H1 (cell line): ENCODE measurements at regions not wholly inside any gene's neighbourhood (a gene's known extent, or its start where the extent isn't known, plus 50 kb on each side); places are given as distances from the start of the nearest gene placed in this dataset.

Experiments used
- CTCF ChIA-PET: fragments of 300-600 bp; sonication (Branson Sonifier 250); formaldehyde crosslinking; loops from one replicate; lab custom pipeline; 2021; ENCODE audit not compliant: partially characterized antibody; lab: Charles Lee
- POLR2A ChIA-PET: fragments of 300-600 bp; sonication (Branson Sonifier 250); formaldehyde crosslinking; loops from one replicate; lab custom pipeline; 2021; ENCODE audit warnings: inconsistent platforms; ENCODE audit not compliant: partially characterized antibody; lab: Charles Lee
- DNase-seq, 2 experiments: peaks; one replicate each; pipeline versions ENCODE4 v3.0.0 to v3.0.0-alpha.2; 2010 to 2022; ENCODE audit warnings: low spot score in 2 of 2, low read depth in 1 of 2, mixed read lengths in 1 of 2
- FAIRE-seq: peaks from 2 replicates; lab custom pipeline; 2011; peaks lifted over from hg19 to GRCh38; lab: Jason Lieb, UNC
- H2AFZ ChIP-seq: 2 replicates; pipeline ENCODE4 v1.8.1; 2012; ENCODE audit warnings: low read length, inconsistent platforms
- H2AK5ac ChIP-seq: 2 replicates; pipeline ENCODE4 v1.6.1; 2013; ENCODE audit warnings: low read depth, low read length
- H2BK120ac ChIP-seq: replicated peaks from 2 replicates; pipeline ENCODE3; 2013; ENCODE audit warnings: low read depth, low read length, inconsistent platforms
- H2BK12ac ChIP-seq: 2 replicates; pipeline ENCODE4 v1.6.1; 2013; ENCODE audit warnings: low read depth, low read length
- H2BK15ac ChIP-seq: 2 replicates; pipeline ENCODE4 v1.6.1; 2013; ENCODE audit warnings: low read length
- H2BK20ac ChIP-seq: 2 replicates; pipeline ENCODE4 v1.6.1; 2013; ENCODE audit warnings: low read length
- H2BK5ac ChIP-seq: 2 replicates; pipeline ENCODE4 v1.6.1; 2013; ENCODE audit warnings: low read depth, low read length
- H3K14ac ChIP-seq: 2 replicates; pipeline ENCODE4 v1.6.1; 2013; ENCODE audit warnings: inconsistent platforms; ENCODE audit not compliant: insufficient read length
- H3K18ac ChIP-seq: 2 replicates; pipeline ENCODE4 v1.6.1; 2013; ENCODE audit warnings: low read length; ENCODE audit errors: extremely low read depth
- H3K23ac ChIP-seq: 2 replicates; pipeline ENCODE4 v1.6.1; 2013; ENCODE audit warnings: inconsistent platforms; ENCODE audit not compliant: insufficient read length
- H3K23me2 ChIP-seq: 2 replicates; pipeline ENCODE4 v1.6.1; 2013; ENCODE audit warnings: low read depth, low read length
- H3K27ac ChIP-seq: 2 replicates; pipeline ENCODE4 v1.6.1; 2011; ENCODE audit warnings: low read depth, low read length, inconsistent platforms
- H3K27me3 ChIP-seq, 4 experiments: replicated peaks in 1 of 4; 1 replicate in 1 of 4; 2 replicates in 3 of 4; pipeline versions ENCODE4 v1.6.1 to v1.8.1; 2011 to 2013; ENCODE audit warnings: low read length in 3 of 4, mild to moderate bottlenecking in 3 of 4, inconsistent platforms in 2 of 4, mixed read lengths in 2 of 4, moderate library complexity in 1 of 4; ENCODE audit not compliant: control insufficient read depth in 3 of 4, insufficient read depth in 3 of 4; ENCODE audit errors: extremely low read depth in 1 of 4
- H3K36me3 ChIP-seq, 4 experiments: 2 replicates each; pipeline versions ENCODE4 v1.6.1 to v1.8.1; 2011 to 2013; ENCODE audit warnings: mild to moderate bottlenecking in 4 of 4, low read length in 3 of 4, moderate library complexity in 2 of 4, control low read depth in 1 of 4, inconsistent platforms in 1 of 4; ENCODE audit not compliant: insufficient read depth in 4 of 4, control insufficient read depth in 2 of 4
- H3K4ac ChIP-seq: replicated peaks from 2 replicates; pipeline ENCODE3; 2013; ENCODE audit warnings: low read length, low read depth, mixed read lengths, inconsistent platforms; ENCODE audit not compliant: insufficient read length
- H3K4me1 ChIP-seq, 4 experiments: replicated peaks in 1 of 4; 1 replicate in 1 of 4; 2 replicates in 3 of 4; pipeline versions ENCODE4 v1.6.1 to v1.8.1; 2011 to 2013; ENCODE audit warnings: low read length in 3 of 4, inconsistent platforms in 2 of 4, mixed read lengths in 1 of 4; ENCODE audit not compliant: insufficient read depth in 4 of 4, control insufficient read depth in 3 of 4
- H3K4me2 ChIP-seq, 2 experiments: 2 replicates each; pipeline versions ENCODE4 v1.6.1 to v1.8.1; 2011 to 2013; ENCODE audit warnings: low read depth in 2 of 2, low read length in 2 of 2, control low read depth in 1 of 2, inconsistent platforms in 1 of 2, mild to moderate bottlenecking in 1 of 2; ENCODE audit not compliant: insufficient read depth in 1 of 2
- H3K4me3 ChIP-seq, 4 experiments: fragments of 200-600, 300-600 bp in 1 of 4; sonication (generic), shearing (Covaris generic), sonication (Bioruptor Twin) in 1 of 4; 2 replicates each; pipeline versions ENCODE4 v1.5.1 to v1.8.1; 2011 to 2016; ENCODE audit warnings: low read length in 4 of 4, low read depth in 3 of 4, control low read depth in 2 of 4, inconsistent platforms in 2 of 4, mild to moderate bottlenecking in 2 of 4, mixed read lengths in 1 of 4, moderate library complexity in 1 of 4; ENCODE audit not compliant: insufficient read depth in 2 of 4; ENCODE audit errors: extremely low read depth in 1 of 4
- H3K56ac ChIP-seq: replicated peaks from 2 replicates; pipeline ENCODE3; 2013; ENCODE audit warnings: low read depth, mild to moderate bottlenecking, mixed read lengths, low read length, inconsistent platforms; ENCODE audit not compliant: insufficient read length
- H3K79me1 ChIP-seq: 2 replicates; pipeline ENCODE4 v1.6.1; 2013; ENCODE audit warnings: low read depth, low read length, control low read depth
- H3K79me2 ChIP-seq, 2 experiments: 2 replicates each; pipeline versions ENCODE4 v1.6.1 to v1.8.1; 2012 to 2013; ENCODE audit warnings: low read length in 2 of 2, mild to moderate bottlenecking in 2 of 2, inconsistent platforms in 1 of 2; ENCODE audit not compliant: insufficient read depth in 2 of 2, control insufficient read depth in 1 of 2
- H3K9ac ChIP-seq, 4 experiments: replicated peaks in 1 of 4; 1 replicate in 1 of 4; 2 replicates in 3 of 4; pipeline versions ENCODE4 v1.6.1 to v1.8.1; 2011 to 2013; ENCODE audit warnings: low read depth in 3 of 4, low read length in 3 of 4, control low read depth in 2 of 4, mild to moderate bottlenecking in 2 of 4, moderate library complexity in 2 of 4, inconsistent platforms in 1 of 4; ENCODE audit errors: extremely low read depth in 1 of 4
- H3K9me3 ChIP-seq, 2 experiments: 2 replicates each; pipeline versions ENCODE4 v1.6.1 to v1.8.1; 2012 to 2013; ENCODE audit warnings: mild to moderate bottlenecking in 2 of 2, moderate library complexity in 2 of 2, control low read depth in 1 of 2, inconsistent platforms in 1 of 2, low read depth in 1 of 2, low read length in 1 of 2, mixed read lengths in 1 of 2; ENCODE audit not compliant: insufficient read depth in 2 of 2
- H4K20me1 ChIP-seq, 2 experiments: replicated peaks in 1 of 2; 2 replicates each; pipeline versions ENCODE3 to v1.8.1; 2011 to 2013; ENCODE audit warnings: inconsistent platforms in 2 of 2, low read length in 2 of 2, mild to moderate bottlenecking in 1 of 2; ENCODE audit not compliant: insufficient read depth in 2 of 2, control insufficient read depth in 1 of 2
- H4K5ac ChIP-seq: 2 replicates; pipeline ENCODE4 v1.6.1; 2013; ENCODE audit warnings: low read length, low read depth, mixed read lengths, inconsistent platforms; ENCODE audit not compliant: insufficient read length
- H4K8ac ChIP-seq: 2 replicates; pipeline ENCODE4 v1.8.0; 2013; ENCODE audit warnings: mild to moderate bottlenecking, moderate library complexity, low read length, inconsistent platforms; ENCODE audit not compliant: insufficient read depth; ENCODE audit errors: extremely low read depth
- H4K91ac ChIP-seq: replicated peaks from 2 replicates; pipeline ENCODE3; 2013; ENCODE audit warnings: low read length, mixed read lengths, inconsistent platforms; ENCODE audit not compliant: insufficient read length
- JUN ChIP-seq: IDR thresholded peaks from 2 replicates; pipeline ENCODE4 v1.6.1; 2011; ENCODE audit warnings: low read depth, mild to moderate bottlenecking, improper control_type of control experiment, low read length
- JUND ChIP-seq: IDR thresholded peaks from 2 replicates; pipeline ENCODE4 v1.6.1; 2011; ENCODE audit warnings: mild to moderate bottlenecking, improper control_type of control experiment, low read length
- KDM4A ChIP-seq: IDR thresholded peaks from one replicate; pipeline ENCODE4 v1.7.1; 2012; ENCODE audit warnings: low read depth, mild to moderate bottlenecking, moderate library complexity, low read length, inconsistent platforms; ENCODE audit not compliant: severe bottlenecking
- POLR2AphosphoS5 ChIP-seq: IDR thresholded peaks from 2 replicates; pipeline ENCODE4 v1.6.1; 2011; ENCODE audit warnings: low read depth, low read length
- POU5F1 ChIP-seq: IDR thresholded peaks from 2 replicates; pipeline ENCODE4 v1.6.1; 2011; ENCODE audit warnings: low read depth, mild to moderate bottlenecking, low read length, moderate library complexity
- SUZ12 ChIP-seq: fragments of 200-600 bp; sonication (generic); IDR thresholded peaks from 2 replicates; pipeline ENCODE4 v1.6.1; 2012; ENCODE audit warnings: mild to moderate bottlenecking, inconsistent platforms, low read length, moderate library complexity, mixed read lengths
- ZNF274 ChIP-seq: IDR thresholded peaks from 2 replicates; pipeline ENCODE4 v1.7.0; 2012; ENCODE audit warnings: low read length, borderline replicate concordance; ENCODE audit errors: extremely low read depth
- WGBS, 2 experiments: shearing (Covaris generic) in 1 of 2; methylation state at CpG; one replicate each; pipeline versions ENCODE4 v1.1.6 to v1.1.7; 2013 to 2015; ENCODE audit warnings: low lambda C conversion rate in 2 of 2, mixed read lengths in 2 of 2, inconsistent platforms in 1 of 2, low coverage in 1 of 2, missing lambda C conversion rate in 1 of 2; ENCODE audit not compliant: insufficient replicate concordance in 2 of 2, insufficient coverage in 1 of 2, insufficient read length in 1 of 2; ENCODE audit errors: extremely low coverage in 1 of 2, missing lambda C conversion rate in 1 of 2; 5-methylcytosine and 5-hydroxymethylcytosine counted together

- Histone ChIP-seq H3K9me3 (peaks cover 0 to 4% of the 10 kb centered on the region in 2 experiments; a peak in 1 of 4 replicates), H4K20me1 (no peaks in the 10 kb centered on the region), H2AFZ (no peak overlapping the region), H3K9ac (no peak overlapping the region), H3K56ac (no peak overlapping the region), H3K4me1 (peaks cover 0 to 2% (median 0%) of the 10 kb centered on the region in 4 experiments; a peak in 2 of 7 replicates), H3K79me1 (no peaks in the 10 kb centered on the region), H2BK12ac (no peak overlapping the region), H3K23ac (no peak overlapping the region), H2BK15ac (no peak overlapping the region), H3K79me2 (no peaks in the 10 kb centered on the region), H3K18ac (no peak overlapping the region), H3K4ac (no peak overlapping the region), H3K14ac (no peak overlapping the region), H3K36me3 (no peaks in the 10 kb centered on the region), H3K4me2 (no peak overlapping the region), H4K91ac (no peak overlapping the region), H3K23me2 (no peaks in the 10 kb centered on the region), H2BK120ac (no peak overlapping the region), H3K27me3 (no peaks in the 10 kb centered on the region), H2BK5ac (no peak overlapping the region), H3K4me3 (no peak overlapping the region), H2AK5ac (no peak overlapping the region), H4K8ac (no peak overlapping the region), H4K5ac (no peak overlapping the region), H2BK20ac (no peak overlapping the region), H3K27ac (no peak overlapping the region)
- ChIA-PET CTCF (interaction anchor here (1.5 kb wide), 1 partner anchor 11 kb away, joined by 3 read pairs; no protein-coding TSS in a partner anchor), POLR2A (no interaction called here)
- no peak for TF ChIP-seq KDM4A
- no peak for TF ChIP-seq ZNF274
- no peak for TF ChIP-seq JUN
- no peak for TF ChIP-seq JUND
- TF ChIP-seq SUZ12 = no peak
- TF ChIP-seq POU5F1 = no peak
- TF ChIP-seq POLR2AphosphoS5 = no peak
- DNase-seq = no peak
- FAIRE-seq = no peak
- 91% methylated on average over 5 of the region's 5 CpGs; no CpG with 5 or more reads in 1 of the 2 experiments for WGBS, 2 experiments
Observed at GRCh38 chr1:239139801-239140200, 246.6 kb upstream of the CHRM3 start.
